NT2/D1 (cell line): ENCODE measurements at regions not wholly inside any gene's neighbourhood (a gene's known extent, or its start where the extent isn't known, plus 50 kb on each side); places are given as distances from the start of the nearest gene placed in this dataset.

Source experiments
- DNase-seq: peaks from one replicate; pipeline ENCODE4 v3.0.0-alpha.2; 2011; ENCODE audit warnings: low read depth, low spot score
- H3K27me3 ChIP-seq: 2 replicates; pipeline ENCODE4 v1.6.0; 2011; ENCODE audit warnings: mild to moderate bottlenecking; ENCODE audit not compliant: insufficient read length, insufficient read depth
- H3K36me3 ChIP-seq: 2 replicates; pipeline ENCODE4 v1.6.1; 2011; ENCODE audit warnings: mild to moderate bottlenecking, low read length, mixed read lengths; ENCODE audit not compliant: insufficient read depth, insufficient read length
- H3K4me1 ChIP-seq: 2 replicates; pipeline ENCODE4 v1.5.1; 2011; ENCODE audit not compliant: insufficient read depth, insufficient read length
- H3K4me3 ChIP-seq: 2 replicates; pipeline ENCODE4 v1.5.1; 2011; ENCODE audit warnings: low read depth; ENCODE audit not compliant: insufficient read length
- H3K9ac ChIP-seq: 2 replicates; pipeline ENCODE4 v1.6.0; 2011; ENCODE audit warnings: low read depth; ENCODE audit not compliant: insufficient read length
- H3K9me3 ChIP-seq: 2 replicates; pipeline ENCODE4 v1.5.1; 2011; ENCODE audit warnings: mild to moderate bottlenecking, low read length; ENCODE audit not compliant: insufficient read depth
- SUZ12 ChIP-seq: IDR thresholded peaks from 2 replicates; pipeline ENCODE4 v1.6.1; 2011; ENCODE audit not compliant: insufficient read length, insufficient read depth; ENCODE audit errors: extremely low read depth
- YY1 ChIP-seq: IDR thresholded peaks from 2 replicates; pipeline ENCODE4 v1.6.1; 2011; ENCODE audit not compliant: insufficient read length, insufficient read depth
- ZNF274 ChIP-seq: IDR thresholded peaks from 2 replicates; pipeline ENCODE4 v1.6.1; 2011; ENCODE audit warnings: mild to moderate bottlenecking, low read depth, low read length

- TF ChIP-seq ZNF274 = no peak
- TF ChIP-seq YY1 = no peak
- no peak for TF ChIP-seq SUZ12
- Histone ChIP-seq H3K27me3 (no peaks in the 10 kb centered on the region), H3K9me3 (no peaks in the 10 kb centered on the region), H3K4me1 (no peaks in the 10 kb centered on the region), H3K9ac (no peak overlapping the region), H3K4me3 (no peak overlapping the region), H3K36me3 (no peaks in the 10 kb centered on the region)
- no peak for DNase-seq
These were observed 111.5 kb upstream of the IFNG-AS1 start for GRCh38 chr12:67877727-67878126.

GRCh38 chr12:67879937-67880336, 109.3 kb upstream of the IFNG-AS1 start:
- Histone ChIP-seq H3K27me3 (no peaks in the 10 kb centered on the region), H3K4me1 (no peaks in the 10 kb centered on the region), H3K36me3 (no peaks in the 10 kb centered on the region), H3K9me3 (no peaks in the 10 kb centered on the region), H3K9ac (no peak overlapping the region), H3K4me3 (no peak overlapping the region)
- TF ChIP-seq YY1 (no peak), SUZ12 (no peak), ZNF274 (no peak)
- no peak for DNase-seq

GRCh38 chr12:67881565-67881964, 107.7 kb upstream of the IFNG-AS1 start:
- DNase-seq = no peak
- H3K36me3 ChIP-seq = no peaks in the 10 kb centered on the region
- H3K9ac ChIP-seq = no peak overlapping the region
- no peak overlapping the region for H3K4me3 ChIP-seq
- no peaks in the 10 kb centered on the region for H3K4me1 ChIP-seq
- no peak for TF ChIP-seq ZNF274
- no peak for TF ChIP-seq YY1
- no peak for TF ChIP-seq SUZ12
- no peaks in the 10 kb centered on the region for H3K27me3 ChIP-seq
- no peaks in the 10 kb centered on the region for H3K9me3 ChIP-seq

GRCh38 chr12:67884596-67884995, 104.7 kb upstream of the IFNG-AS1 start:
- TF ChIP-seq ZNF274 (no peak), YY1 (no peak), SUZ12 (no peak)
- H3K9me3 ChIP-seq = no peaks in the 10 kb centered on the region
- no peak overlapping the region for H3K9ac ChIP-seq
- no peaks in the 10 kb centered on the region for H3K36me3 ChIP-seq
- no peak overlapping the region for H3K4me3 ChIP-seq
- DNase-seq = no peak
- H3K4me1 ChIP-seq = no peaks in the 10 kb centered on the region
- no peaks in the 10 kb centered on the region for H3K27me3 ChIP-seq

GRCh38 chr12:67885375-67886169, 103.7 kb upstream of the IFNG-AS1 start:
- DNase-seq = no peak

GRCh38 chr12:67887065-67887464, 102.2 kb upstream of the IFNG-AS1 start:
- no peak for DNase-seq
- Histone ChIP-seq H3K36me3 (no peaks in the 10 kb centered on the region), H3K9ac (no peak overlapping the region), H3K4me1 (no peaks in the 10 kb centered on the region), H3K9me3 (no peaks in the 10 kb centered on the region), H3K27me3 (no peaks in the 10 kb centered on the region), H3K4me3 (no peak overlapping the region)
- no peak for TF ChIP-seq ZNF274
- no peak for TF ChIP-seq YY1
- TF ChIP-seq SUZ12 = no peak

More at GRCh38 chr12:67885375-67886169, 103.7 kb upstream of the IFNG-AS1 start:
- H3K4me3 ChIP-seq = no peak overlapping the region
- TF ChIP-seq ZNF274 (no peak), SUZ12 (no peak), YY1 (no peak)
- H3K9me3 ChIP-seq = no peaks in the 10 kb centered on the region
- H3K27me3 ChIP-seq = no peaks in the 10 kb centered on the region
- no peaks in the 10 kb centered on the region for H3K36me3 ChIP-seq
- no peak overlapping the region for H3K9ac ChIP-seq
- no peaks in the 10 kb centered on the region for H3K4me1 ChIP-seq

GRCh38 chr12:67889931-67890330, 99.3 kb upstream of the IFNG-AS1 start:
- no peak for TF ChIP-seq SUZ12
- TF ChIP-seq YY1 = no peak
- no peak for TF ChIP-seq ZNF274
- Histone ChIP-seq H3K27me3 (no peaks in the 10 kb centered on the region), H3K9me3 (no peaks in the 10 kb centered on the region), H3K9ac (no peak overlapping the region), H3K4me3 (no peak overlapping the region), H3K36me3 (no peaks in the 10 kb centered on the region), H3K4me1 (no peaks in the 10 kb centered on the region)
- no peak for DNase-seq
